Upper lobe of left lung (tissue), 6 donors: ENCODE measurements at regions not wholly inside any gene's neighbourhood (a gene's known extent, or its start where the extent isn't known, plus 50 kb on each side); places are given as distances from the start of the nearest gene placed in this dataset.

Source experiments
- ATAC-seq, 2 donors: fragments of 200-7000 bp; cut with Tn5 transposase; one replicate each; pipeline ENCODE4 v1.9.1; 2022; ENCODE audit warnings: mild to moderate bottlenecking in 2 of 2, moderate library complexity in 2 of 2; ENCODE audit not compliant: low FRiP score in 2 of 2
- DNase-seq, 2 donors: peaks; one replicate each; pipeline ENCODE4 v3.0.0-alpha.2; 2019 to 2020
- H3K27ac ChIP-seq, 4 donors: fragments of 200-600 bp; sonication (generic); one replicate each; pipeline ENCODE4 v1.5.1; 2016 to 2019
- H3K27me3 ChIP-seq, 4 donors: fragments of 200-600 bp; sonication (generic); one replicate each; pipeline ENCODE4 v1.5.1; 2017 to 2019
- H3K36me3 ChIP-seq, 4 donors: fragments of 200-600 bp; sonication (generic); one replicate each; pipeline ENCODE4 v1.5.1; 2016 to 2019
- H3K4me1 ChIP-seq, 4 donors: fragments of 200-600 bp; sonication (generic); one replicate each; pipeline ENCODE4 v1.5.1; 2018 to 2019
- H3K4me3 ChIP-seq, 4 donors: fragments of 200-600 bp; sonication (generic); one replicate each; pipeline ENCODE4 v1.5.1; 2017 to 2019; ENCODE audit warnings: mild to moderate bottlenecking in 2 of 4, moderate library complexity in 1 of 4
- H3K9me3 ChIP-seq, 4 donors: fragments of 200-600 bp; sonication (generic); one replicate each; pipeline ENCODE4 v1.5.1; 2018 to 2019
- CTCF ChIP-seq, 6 experiments: fragments of 450-650 bp in 4 of 6; fragments of 200-600 bp in 2 of 6; sonication (generic) in 2 of 6; IDR thresholded peaks; one replicate each; pipeline ENCODE4 v1.5.1; 2016 to 2019; ENCODE audit warnings: antibody characterized with exemption in 6 of 6
- EP300 ChIP-seq, 4 donors: sonication (generic); formaldehyde crosslinking; IDR thresholded peaks; one replicate each; pipeline ENCODE4 v1.5.1; 2017; ENCODE audit warnings: antibody characterized with exemption in 4 of 4, control low read depth in 2 of 4
- POLR2A ChIP-seq, 4 donors: fragments of 450-650 bp; IDR thresholded peaks; one replicate each; pipeline ENCODE4 v1.5.1; 2016 to 2017; ENCODE audit warnings: antibody characterized with exemption in 4 of 4, mild to moderate bottlenecking in 2 of 4
- POLR2AphosphoS5 ChIP-seq, 2 donors: sonication (generic); formaldehyde crosslinking; IDR thresholded peaks; one replicate each; pipeline ENCODE4 v1.5.1; 2017; ENCODE audit warnings: antibody characterized with exemption in 2 of 2
- WGBS, 2 donors: methylation state at CpG; one replicate each; pipeline ENCODE4 v1.1.5; 2017 to 2018; 5-methylcytosine and 5-hydroxymethylcytosine counted together
- donor health status: DM: no; HTN: no; CAD: no; lungs with moderate emphysema.
- donor health status: DM: no; HTN: yes; CAD: no; lungs with severe emphysema.

GRCh38 chr10:91709394-91709798 lies 76.5 kb upstream of the PPP1R3C start:
- H3K27ac ChIP-seq: no peak overlapping the region
- no peaks in the 10 kb centered on the region for H3K36me3 ChIP-seq
- H3K9me3 ChIP-seq: no peaks in the 10 kb centered on the region
- no peaks in the 10 kb centered on the region for H3K27me3 ChIP-seq
- 29 to 37% methylated on average over 1 of the region's 1 CpG for WGBS, 2 donors
- ATAC-seq (no peak), DNase-seq (no peak)
- TF ChIP-seq CTCF (IDR thresholded peaks at IDR 0.05) (no peak), POLR2AphosphoS5 (IDR thresholded peaks at IDR 0.05) (no peak), EP300 (IDR thresholded peaks at IDR 0.05) (no peak), POLR2A (IDR thresholded peaks at IDR 0.05) (no peak)
- no peak overlapping the region for H3K4me3 ChIP-seq
- peaks cover 0 to 4% (median 0%) of the 10 kb centered on the region in 4 donors for H3K4me1 ChIP-seq

- H3K27ac ChIP-seq: no peak overlapping the region
- ATAC-seq (no peak), DNase-seq (no peak)
- H3K9me3 ChIP-seq: no peaks in the 10 kb centered on the region
- peaks cover 0 to 4% (median 0%) of the 10 kb centered on the region in 4 donors for H3K4me1 ChIP-seq
- H3K27me3 ChIP-seq: no peaks in the 10 kb centered on the region
- H3K4me3 ChIP-seq: no peak overlapping the region
- H3K36me3 ChIP-seq: no peaks in the 10 kb centered on the region
- TF ChIP-seq EP300 (IDR thresholded peaks at IDR 0.05) (no peak), POLR2A (IDR thresholded peaks at IDR 0.05) (no peak), CTCF (IDR thresholded peaks at IDR 0.05) (no peak), POLR2AphosphoS5 (IDR thresholded peaks at IDR 0.05) (no peak)
- WGBS, 2 donors: 80 to 83% methylated on average over 3 of the region's 3 CpGs
Measured at GRCh38 chr10:91708174-91708861, 75.4 kb upstream of the PPP1R3C start.

GRCh38 chr10:91707236-91707635 lies 74.4 kb upstream of the PPP1R3C start:
- H3K4me3 ChIP-seq: no peak overlapping the region
- no peak for DNase-seq
- TF ChIP-seq CTCF (IDR thresholded peaks at IDR 0.05): no peak
- TF ChIP-seq POLR2A (IDR thresholded peaks at IDR 0.05): no peak
- no peak for TF ChIP-seq POLR2AphosphoS5 (IDR thresholded peaks at IDR 0.05)
- no peak for TF ChIP-seq EP300 (IDR thresholded peaks at IDR 0.05)
- peaks cover 0 to 4% (median 0%) of the 10 kb centered on the region in 4 donors for H3K4me1 ChIP-seq
- H3K36me3 ChIP-seq: no peaks in the 10 kb centered on the region
- no peak overlapping the region for H3K27ac ChIP-seq
- no peaks in the 10 kb centered on the region for H3K27me3 ChIP-seq
- no peak for ATAC-seq
- 70 to 74% methylated on average over 3 of the region's 3 CpGs for WGBS, 2 donors
- no peaks in the 10 kb centered on the region for H3K9me3 ChIP-seq

GRCh38 chr10:91705948-91706670 lies 73.2 kb upstream of the PPP1R3C start:
- Histone ChIP-seq H3K9me3 (no peaks in the 10 kb centered on the region), H3K36me3 (no peaks in the 10 kb centered on the region), H3K27me3 (no peaks in the 10 kb centered on the region), H3K4me3 (no peak overlapping the region), H3K27ac (no peak overlapping the region), H3K4me1 (peaks cover 0 to 4% (median 0%) of the 10 kb centered on the region in 4 donors)
- no peak for DNase-seq
- WGBS, 2 donors: 68 to 84% methylated on average over 2 of the region's 2 CpGs
- no peak for TF ChIP-seq CTCF (IDR thresholded peaks at IDR 0.05)
- TF ChIP-seq EP300 (IDR thresholded peaks at IDR 0.05): no peak
- TF ChIP-seq POLR2A (IDR thresholded peaks at IDR 0.05): no peak
- TF ChIP-seq POLR2AphosphoS5 (IDR thresholded peaks at IDR 0.05): no peak
- no peak for ATAC-seq
